ENCODE measurements at regions not wholly inside any gene's neighbourhood (a gene's known extent, or its start where the extent isn't known, plus 50 kb on each side); places are given as distances from the start of the nearest gene placed in this dataset.
"Not testable (repeated sequence)": the region's sequence is repeated elsewhere in the genome, so short reads cannot be mapped to it uniquely, and the experiment has no call there.

DNA sequence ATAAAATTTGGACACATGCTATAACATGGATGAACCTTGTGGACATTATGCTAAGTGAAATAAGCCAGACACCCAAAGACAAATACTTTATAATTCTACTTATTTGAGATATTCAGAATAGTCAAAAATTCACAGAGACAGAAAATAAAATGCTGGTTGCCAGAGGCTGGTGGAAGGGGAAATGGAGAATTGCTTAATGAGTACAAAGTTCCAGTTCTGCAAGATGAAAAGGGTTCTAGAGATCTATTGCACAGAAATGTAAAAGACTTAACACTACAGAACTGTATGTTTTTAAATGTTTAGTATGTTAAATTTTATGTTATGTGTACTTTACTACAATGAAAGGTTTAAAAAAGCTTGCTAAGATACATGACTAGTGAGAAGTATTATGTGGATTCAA, 344.8 kb downstream of the CNTN3 start:
- DNase-seq: no peak

DNA sequence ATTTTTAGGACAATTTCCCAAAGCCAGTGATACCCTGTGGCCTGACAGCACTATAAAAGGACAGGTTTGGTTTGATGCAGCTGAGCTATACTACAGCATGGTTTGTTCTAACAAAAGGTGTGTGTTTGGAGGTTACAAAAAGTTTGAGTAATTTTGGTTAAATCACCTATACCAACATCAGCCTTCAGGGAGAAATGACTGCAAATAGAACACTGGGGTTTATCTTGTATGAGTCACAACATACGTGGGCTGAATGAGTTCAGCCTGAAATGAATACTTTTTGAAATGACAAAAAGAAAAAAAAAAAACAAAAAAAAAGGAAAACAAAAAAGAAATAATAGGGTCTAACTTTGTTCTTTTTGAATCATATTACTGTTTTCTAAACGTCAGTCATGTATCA, 345.7 kb downstream of the CNTN3 start:
- no peak for DNase-seq

DNA sequence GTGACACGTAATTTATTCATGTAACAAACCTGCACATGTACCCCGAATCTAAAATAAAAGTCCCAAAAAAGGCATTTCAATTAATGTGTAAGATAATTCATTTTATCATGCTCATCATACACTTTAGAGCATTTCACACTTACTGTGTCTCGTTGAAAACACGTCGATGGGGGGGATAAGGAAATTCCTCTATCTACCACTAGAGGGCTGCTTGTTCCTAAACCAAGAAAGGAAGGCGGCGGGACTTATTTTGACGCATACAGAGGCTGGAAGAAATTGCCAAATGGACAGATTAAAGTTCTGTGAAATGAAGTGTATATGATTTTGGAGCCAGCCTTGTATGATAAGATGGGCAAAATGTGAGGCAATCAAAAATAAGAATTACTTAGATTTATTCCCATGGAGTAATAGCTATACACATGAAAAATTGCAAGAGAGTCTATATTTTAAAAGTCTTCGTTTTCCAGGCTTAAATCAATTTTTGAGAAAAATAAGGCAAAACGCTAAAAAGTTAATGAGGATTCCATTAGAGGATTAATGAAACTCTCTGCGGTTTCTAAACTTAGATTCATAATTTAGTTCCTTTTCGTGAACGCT, 346.8 kb downstream of the CNTN3 start:
- DNase-seq: peak; percentile 36

DNA sequence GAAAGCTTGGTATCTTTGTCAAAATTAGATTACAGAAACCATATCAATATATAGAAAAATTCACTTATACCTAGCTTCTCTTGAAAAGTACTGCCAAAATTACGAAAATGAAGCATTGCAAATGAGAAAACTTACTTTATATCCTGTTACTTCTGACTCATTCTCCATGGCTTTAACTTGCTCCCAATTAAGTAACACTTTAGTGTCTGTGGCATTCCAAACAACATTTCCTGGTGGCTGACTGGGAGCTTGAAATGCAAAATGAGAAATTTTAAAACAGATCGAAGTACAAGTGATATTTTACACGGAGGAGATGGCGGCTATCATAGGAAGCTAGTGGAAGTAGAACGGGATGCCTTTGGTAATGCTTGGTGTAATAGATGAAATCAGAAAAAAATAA, 347.3 kb downstream of the CNTN3 start:
- no peak for DNase-seq

DNA sequence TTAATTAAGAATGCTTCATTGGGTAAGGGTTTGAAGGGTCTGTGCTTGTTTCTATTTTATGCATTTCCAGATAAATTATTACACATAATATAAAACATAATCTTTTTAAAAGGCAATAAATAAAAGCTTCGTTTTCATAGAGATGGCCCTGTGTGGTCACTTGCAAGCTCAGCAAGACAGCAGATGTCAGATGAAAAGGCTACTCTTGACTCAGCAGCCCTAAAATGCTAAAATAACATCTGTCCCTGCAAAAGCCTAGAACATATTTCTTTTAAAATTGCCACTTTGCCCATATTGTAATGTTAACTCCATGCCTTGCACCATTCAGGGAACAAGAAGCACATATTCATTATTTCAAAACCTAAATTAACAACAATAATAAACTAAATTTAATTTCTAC, 349.4 kb downstream of the CNTN3 start:
- DNase-seq: peak; percentile 6

DNA sequence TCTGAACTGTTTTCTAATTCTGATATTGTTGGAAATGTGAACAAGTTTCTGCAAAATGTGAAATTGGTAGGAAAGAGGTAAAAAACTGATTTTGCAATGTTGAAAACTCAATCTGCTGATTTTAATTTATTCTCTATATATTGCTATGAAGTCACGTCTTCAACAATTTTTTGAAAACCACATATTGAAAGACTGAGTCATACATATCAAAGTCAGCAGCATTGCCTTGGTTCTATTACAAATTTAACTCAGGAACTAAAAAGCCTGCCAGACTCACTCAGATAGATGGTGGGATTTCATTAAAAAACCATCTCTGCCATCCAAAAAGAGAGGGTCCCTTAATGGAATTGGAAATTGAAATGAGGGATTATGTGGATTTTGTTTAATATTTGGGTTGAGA, 351.4 kb downstream of the CNTN3 start:
- DNase-seq: no peak

DNA sequence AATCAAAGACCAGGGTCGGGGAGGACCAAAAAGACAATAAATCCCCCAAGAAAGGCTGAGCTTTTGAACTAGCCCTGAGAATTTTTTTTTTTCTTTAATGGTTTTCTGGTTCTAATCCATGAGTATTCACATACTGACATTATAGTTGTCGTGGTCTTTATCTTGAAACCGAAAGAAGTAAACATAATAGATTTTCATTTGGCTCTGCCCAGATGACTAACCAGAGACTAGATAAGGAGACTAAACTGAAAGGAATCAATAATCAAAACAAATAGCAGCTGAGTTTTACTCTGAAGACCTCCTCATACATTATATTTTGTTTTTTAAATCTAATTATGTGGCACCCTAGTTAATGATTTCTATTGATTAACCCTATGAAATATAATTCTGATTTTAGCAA, 381.4 kb downstream of the CNTN3 start:
- DNase-seq: no peak

DNA sequence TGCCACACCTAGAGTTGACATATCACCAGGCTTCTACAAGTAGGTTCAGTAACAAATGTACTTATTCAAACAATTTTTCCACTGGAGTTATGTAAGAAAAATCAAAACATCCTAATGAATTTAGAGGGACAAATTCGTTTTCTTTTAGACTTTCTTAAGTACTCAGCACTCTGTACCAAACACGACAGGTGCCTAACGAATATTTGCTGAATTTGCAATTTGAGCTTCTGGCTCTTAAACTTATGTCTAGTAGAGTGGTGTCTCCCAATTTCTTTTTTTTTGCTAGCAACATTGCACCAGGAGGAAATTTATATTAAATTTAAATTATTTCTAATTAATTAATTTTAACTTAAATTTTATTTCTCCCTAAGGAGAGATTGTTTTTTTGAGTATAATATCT, 397.0 kb downstream of the CNTN3 start:
- DNase-seq: no peak

DNA sequence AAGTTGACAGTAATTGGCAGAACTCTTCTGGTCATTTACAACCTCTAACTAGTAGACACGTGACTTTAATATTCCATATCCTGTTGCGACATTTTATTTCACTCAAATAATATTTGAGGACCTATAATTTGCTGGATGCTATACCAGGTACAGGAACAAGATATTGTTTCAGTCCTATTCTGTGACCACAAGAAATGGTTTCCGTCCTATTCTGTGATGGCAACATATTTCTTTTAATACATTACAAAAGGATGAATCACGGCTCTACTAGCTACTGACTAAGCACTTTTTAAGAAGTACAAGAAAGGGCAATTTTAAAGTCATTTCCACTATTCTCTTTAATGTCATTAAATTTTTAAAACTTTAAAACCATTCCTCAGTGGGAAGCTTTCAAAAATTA, 400.2 kb downstream of the CNTN3 start:
- no peak for DNase-seq

DNA sequence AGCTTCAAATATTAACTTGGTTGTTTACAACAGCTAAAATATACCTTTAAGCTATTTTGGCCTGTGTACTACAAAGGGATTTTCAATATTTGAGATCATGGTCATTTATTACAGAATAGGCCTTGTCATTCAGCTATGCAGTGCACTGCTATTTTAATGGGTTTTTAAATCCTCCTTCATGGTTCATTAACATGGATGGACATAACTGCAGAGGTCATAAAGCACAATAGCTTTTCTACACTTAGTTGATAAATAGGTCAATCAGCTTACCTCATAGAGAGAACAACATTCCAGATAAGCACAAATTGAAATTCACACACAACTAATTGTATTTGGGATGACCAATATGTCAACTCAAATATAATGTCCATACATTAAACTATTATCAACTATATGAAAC, 403.7 kb downstream of the CNTN3 start:
- no peak for DNase-seq

DNA sequence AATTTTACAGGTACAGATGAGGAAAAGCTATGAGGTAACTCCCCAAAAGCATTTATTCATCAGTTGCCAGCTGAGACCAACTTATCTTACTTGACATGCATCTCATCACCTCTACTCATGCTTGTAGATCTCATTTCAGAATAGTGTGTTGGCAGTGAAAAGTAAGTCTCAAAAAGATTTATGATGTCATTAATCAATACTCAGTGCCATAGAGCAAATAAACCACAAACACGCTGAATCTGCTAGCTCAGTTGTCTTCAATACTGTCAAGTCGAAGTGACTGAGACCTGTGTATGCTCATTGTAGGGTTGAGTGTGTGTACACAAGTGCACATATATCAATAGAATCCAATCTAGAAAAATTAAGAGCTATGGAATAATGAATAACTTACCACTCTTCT, 413.5 kb downstream of the CNTN3 start:
- no peak for DNase-seq

DNA sequence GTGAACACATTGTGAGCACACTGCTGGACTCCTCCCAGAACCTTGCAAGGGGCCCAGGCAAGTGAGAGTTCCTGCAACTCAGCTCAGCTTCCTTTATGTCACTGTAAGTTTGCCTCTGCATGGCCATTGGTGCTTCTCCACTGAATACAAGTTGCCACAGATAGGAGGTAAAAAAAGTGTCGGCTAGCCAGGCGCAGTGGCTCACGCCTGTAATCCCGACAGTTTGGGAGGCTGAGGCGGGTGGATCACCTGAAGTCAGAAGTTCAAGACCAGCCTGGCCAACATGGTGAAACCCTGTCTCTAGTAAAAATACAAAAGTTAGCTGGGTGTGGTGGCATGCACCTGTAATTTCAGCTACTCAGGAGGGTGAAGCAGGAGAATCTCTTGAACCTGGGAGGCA, 435.8 kb downstream of the CNTN3 start:
- not testable (repeated sequence) for DNase-seq

DNA sequence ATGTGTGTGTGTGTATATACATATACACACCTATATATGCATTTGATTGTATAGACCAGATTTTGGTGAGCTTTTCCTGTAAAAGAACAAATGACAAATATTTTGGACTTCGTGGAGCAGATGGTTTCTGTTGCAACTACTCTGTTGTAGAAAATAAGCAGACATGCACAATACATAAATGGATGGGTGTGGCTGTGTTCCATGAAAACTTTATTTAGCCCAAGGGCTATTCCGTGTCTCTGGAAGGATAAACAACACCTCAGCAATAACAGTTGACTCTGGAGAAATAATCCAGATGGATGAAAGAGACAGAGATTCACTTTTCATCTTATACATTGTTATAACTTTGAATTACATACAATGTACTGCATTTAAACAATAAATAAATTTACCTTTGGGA, 441.4 kb downstream of the CNTN3 start:
- DNase-seq: peak; percentile 64

DNA sequence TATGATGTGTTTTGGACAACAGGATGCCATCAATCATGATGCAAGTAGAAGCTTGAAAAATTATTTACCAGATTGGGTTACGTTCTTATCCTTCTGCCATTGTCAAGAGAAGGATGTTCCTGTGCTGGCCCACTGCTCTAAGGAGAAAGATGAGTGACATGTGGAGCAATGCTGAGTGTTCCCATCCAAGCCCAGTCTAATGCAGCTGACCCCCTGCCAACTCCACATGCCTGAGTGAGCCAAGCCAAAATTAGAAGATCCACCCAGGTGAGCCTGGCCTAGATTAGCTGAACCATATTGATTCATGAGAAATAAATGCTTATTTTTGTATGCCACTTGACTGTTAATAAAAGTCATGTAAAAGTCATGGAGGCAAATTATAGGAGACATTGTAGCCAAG, 446.5 kb downstream of the CNTN3 start:
- no peak for DNase-seq

DNA sequence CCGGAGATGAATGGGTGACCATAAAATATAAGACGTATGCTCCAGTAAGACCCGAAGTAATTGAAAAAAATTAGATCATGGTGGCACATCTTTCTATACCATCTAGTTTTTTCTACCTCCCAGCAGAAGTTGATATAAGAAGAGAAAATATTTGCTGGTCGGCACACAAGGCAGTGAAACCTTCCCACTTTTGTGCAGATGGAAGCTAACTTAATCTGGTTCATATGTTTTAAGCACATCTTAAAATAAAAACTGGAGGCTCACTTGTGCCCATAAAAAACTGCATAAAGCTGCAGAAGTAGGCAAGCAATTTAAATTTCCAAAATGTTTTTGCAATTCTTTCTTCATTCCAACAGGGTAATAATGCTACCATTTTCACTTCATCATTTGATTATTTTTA, 449.2 kb downstream of the CNTN3 start:
- no peak for DNase-seq

DNA sequence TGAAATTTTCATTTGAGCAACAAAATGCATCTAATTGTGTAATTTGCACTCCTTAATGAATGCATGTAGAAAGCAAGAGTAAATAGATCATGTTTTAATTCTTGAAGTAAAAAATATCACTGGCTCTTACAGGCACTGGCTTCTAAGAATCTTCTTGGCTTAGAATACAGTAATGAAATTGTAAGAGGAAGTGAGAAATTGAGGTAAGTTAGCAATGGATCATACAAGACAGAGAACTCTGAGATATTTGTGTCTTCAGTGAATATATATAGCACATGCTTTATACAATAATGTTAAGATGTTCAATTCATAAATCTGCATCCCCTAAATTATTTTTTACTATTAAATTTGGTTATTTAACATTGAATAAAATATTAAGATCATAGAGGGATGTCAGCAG, 465.0 kb downstream of the CNTN3 start:
- no peak for DNase-seq

DNA sequence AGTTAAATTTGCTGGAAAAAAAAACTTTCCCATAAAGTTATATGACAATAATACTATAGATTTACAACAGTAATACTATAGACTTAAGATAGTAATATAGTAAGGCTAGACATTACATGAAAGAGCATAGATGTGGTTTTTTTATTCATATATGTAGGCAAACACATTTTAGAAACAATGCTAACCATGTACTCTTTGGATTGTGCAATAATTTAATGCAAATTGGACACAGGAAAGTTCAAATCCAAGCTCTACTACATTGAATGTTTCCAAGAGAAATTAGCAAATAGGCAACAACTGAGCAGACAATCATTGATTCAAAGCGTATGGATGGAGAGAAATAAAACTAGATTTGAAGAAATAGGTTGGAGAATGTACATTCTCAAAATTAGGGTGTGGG, 469.2 kb downstream of the CNTN3 start:
- DNase-seq: no peak

DNA sequence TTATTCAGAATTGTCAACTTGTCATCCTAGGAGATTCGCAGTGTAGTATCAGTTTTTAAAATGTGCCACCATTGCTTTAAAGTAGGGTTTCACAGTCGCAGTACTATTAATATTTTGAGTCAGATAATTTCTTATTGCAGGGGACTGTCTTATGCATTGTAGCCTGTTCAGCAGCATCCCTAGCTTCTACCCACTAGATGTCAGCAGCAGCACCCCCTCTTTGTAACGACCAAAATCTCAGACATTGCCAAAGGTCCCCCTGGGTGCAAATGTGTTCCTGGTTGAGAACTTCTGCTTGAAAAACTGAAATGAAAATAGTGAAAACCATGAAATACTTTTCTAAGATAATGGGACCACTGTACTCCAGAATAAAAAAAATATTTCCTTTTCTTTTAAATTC, 474.8 kb downstream of the CNTN3 start:
- DNase-seq: peak; percentile 56

DNA sequence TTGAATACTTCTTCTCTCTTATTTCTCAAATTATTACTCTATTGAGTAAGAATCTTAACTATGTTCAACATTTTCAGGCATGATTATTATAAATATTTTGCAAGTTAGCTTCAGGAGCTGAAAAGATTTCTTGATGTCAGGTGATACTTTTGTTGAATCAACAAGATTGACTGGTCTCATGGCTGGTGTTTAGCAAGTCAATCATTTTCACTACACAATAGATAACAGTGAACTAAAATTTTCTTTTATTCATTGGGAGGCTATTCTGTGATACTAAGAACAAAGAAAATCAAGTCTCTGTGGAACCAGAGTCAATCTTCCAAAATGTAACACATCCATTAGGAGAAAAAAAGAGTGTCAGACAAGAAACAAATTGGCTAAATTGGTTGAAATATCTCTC, 476.7 kb downstream of the CNTN3 start:
- no peak for DNase-seq

DNA sequence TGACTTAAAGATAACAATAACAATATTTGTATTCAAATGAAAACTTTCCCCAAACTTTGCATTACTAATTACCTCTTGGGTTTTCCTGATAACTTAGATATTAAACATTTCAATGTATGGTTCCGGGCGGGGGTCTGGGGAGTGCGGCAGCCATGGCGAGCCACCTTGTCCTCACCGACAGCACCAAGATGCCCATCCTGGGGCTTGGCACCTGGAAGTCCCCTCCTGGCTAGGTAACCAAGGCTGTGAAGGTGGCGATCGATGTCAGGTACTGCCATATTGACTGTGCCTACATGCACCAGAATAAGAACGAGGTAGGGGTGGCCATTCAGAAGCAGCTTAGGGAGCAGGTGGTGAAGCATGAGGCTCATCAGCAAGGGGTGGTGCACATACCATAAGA, 478.7 kb downstream of the CNTN3 start:
- DNase-seq: no peak

DNA sequence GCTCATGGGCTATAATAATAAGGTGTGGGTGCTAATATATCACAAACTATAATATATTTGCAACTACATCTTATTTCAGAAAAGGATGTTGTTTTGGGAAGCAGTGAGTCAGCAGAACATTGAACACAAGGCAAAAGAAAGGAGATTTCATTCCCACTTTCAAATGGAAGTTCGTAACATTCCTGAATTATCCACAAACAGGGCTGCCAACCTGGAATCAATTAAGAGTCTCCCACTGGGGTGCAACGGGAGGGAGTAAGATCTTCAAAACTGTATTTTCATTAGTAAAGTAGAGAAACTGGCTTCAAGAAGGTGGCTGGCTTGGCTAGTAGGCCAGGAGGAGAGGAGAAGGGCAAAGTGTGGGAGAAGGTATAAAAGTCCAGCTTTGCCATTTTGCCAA, 479.6 kb downstream of the CNTN3 start:
- DNase-seq: no peak

DNA sequence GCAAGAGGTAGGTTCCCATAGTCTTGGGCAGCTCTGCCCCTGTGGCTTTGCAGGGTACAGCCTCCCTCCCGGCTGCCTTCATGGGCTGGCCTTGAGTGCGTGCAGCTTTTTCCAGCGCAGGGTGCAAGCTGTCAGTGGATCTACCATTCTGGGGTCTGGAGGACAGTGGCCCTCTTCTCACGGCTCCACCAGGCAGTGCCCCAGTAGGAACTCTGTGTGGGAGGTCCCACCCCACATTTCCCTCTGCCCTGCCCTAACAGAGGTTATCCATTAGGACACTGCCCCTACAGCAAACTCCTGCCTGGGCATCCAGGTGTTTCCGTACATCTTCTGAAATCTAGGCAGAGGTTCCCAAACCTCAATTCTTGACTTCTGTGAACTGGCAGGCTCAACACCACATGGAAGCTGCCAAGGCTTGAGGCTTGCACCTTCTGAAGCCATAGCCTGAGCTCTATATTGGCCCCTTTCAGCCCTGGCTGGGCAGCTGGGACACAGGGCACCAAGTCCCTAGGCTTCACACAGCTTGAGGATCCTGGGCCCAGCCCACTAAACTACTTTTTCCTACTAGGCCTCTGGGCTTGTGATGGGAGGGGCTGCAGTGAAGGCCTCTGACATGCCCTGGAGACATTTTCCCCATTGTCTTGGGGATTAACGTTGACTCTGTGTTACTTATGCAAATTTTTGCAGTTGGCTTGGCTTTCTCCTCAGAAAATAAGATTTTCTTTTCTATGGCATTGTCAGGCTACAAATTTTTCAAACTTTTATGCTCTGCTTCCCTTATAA, 482.7 kb downstream of the CNTN3 start:
- DNase-seq: not testable (repeated sequence)

DNA sequence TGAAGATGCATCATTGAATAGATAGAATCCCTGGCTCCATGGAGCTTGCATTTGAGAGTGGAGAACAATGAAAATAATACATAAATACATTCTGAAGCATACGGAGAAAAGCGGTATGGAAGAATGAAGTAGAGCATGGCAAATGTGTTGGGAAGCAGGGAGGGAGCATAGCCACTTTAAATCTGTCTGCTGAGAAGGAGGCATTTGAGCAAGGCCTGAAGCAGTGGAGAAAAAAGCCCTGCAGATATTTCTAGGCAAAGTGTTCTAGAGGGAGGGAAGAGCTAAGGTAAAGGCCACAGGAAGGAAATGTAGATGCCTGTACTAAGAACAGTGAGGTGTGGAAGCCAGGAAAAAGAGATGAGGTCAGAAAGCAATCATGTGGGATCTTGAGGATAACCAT, 484.8 kb downstream of the CNTN3 start:
- no peak for DNase-seq

DNA sequence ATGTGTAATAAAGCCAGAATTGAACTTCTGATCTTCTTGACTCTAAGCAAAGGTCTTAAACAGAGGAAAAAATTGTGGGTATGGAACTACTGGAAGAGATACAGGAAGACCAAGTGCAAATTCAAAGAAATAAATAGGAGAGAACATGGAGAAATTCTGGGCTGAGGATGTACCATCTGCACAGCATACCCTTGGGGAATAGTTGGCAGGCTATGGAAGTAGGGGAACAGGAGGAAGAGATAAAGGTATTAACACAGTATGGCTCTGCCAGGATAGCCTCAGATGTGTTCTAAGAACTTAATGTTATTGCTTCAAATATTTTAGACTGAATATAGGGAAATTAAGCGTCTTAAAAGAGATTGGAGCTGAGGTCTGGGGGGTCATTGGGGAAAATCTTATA, 485.4 kb downstream of the CNTN3 start:
- peak; percentile 15 for DNase-seq

DNA sequence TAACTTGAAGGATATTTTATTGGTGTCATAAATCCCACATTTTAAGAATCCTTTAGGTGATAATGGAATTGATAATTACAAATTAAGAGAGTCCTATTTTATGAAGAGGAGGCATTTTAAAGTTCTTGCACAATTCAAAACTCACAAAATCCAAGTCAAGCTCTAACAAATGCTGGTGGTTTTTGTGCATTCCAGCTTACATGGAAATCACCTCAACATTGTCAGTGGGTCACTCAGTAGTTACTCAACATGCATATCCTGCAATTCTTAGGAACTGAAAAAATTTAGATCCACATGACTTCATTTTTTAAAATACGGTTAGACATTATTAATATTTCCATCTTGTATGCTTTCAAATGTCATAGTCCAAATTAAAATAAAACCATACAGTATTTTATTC, 487.2 kb downstream of the CNTN3 start:
- no peak for DNase-seq

Data from NCI-H69 (cell line).